ENCODE measurements at regions not wholly inside any gene's neighbourhood (a gene's known extent, or its start where the extent isn't known, plus 50 kb on each side); places are given as distances from the start of the nearest gene placed in this dataset.

DNA sequence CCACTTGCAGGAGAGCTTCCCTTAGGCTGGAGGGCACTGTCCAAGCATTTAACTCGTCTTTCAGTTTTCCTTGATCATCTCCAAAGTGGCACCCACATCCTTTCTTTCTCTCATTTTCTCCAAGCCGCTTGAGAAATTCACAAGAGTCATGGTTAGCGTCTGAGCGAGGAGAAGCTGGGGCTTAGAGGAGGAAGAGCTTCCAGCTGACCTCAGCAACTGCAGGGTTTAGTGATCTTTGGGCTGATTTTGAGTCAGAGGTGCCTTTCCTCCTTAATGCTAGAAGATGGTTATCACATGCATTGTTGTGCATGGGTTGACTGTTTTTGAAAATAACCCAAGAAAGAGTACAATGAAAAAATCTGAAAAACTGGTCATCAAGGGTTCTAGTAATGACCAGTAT, 134.7 kb downstream of the GADD45G start:
- H3K36me3 ChIP-seq (ENCODE audit: control insufficient read depth in 2 of 2, insufficient read depth in 2 of 2, low read length in 1 of 2), result no peaks in the 10 kb centered on the region
- no peak overlapping the region for H3K4me3 ChIP-seq (ENCODE audit: low read depth in 1 of 2, low read length in 2 of 2)
- no peak overlapping the region for H3K27ac ChIP-seq (ENCODE audit: low read depth in 2 of 2, low read length in 1 of 2)
- no peaks in the 10 kb centered on the region for H3K27me3 ChIP-seq (ENCODE audit: control insufficient read depth in 1 of 2, insufficient read depth in 2 of 2, low read length in 2 of 2)
- H3K4me1 ChIP-seq (ENCODE audit: control insufficient read depth in 2 of 2, insufficient read depth in 2 of 2, low read length in 1 of 2), result peaks cover 0 to 10% of the 10 kb centered on the region in 2 donors
- H3K9me3 ChIP-seq (ENCODE audit: control insufficient read depth in 2 of 2, insufficient read depth in 1 of 2, low read depth in 1 of 2, low read length in 1 of 2), result peaks cover 0 to 3% of the 10 kb centered on the region in 2 donors
- 85 to 86% methylated on average over 4 of the region's 4 CpGs for WGBS, 2 donors

DNA sequence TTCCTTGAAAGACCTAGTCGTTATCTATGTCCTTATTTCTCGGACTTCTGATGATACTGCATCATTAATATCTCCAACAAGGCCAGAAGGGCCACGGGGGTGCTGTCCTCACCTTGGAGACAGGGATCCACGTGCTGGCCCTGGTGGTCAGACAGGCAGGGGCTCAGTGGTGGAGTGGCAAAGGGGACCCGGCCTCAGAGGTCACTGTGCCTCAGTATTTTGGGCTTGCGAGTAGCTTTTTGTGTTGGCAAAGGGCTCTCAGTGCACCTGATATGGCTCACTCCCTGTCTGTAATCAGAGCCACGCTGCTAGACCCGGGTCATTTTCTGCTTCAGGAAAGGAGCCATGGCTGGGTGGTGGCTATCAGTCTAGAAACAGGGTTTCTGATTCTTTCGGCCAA, 135.1 kb downstream of the GADD45G start:
- Histone ChIP-seq H3K27ac (ENCODE audit: low read depth in 2 of 2, low read length in 1 of 2) (no peak overlapping the region), H3K36me3 (ENCODE audit: control insufficient read depth in 2 of 2, insufficient read depth in 2 of 2, low read length in 1 of 2) (no peaks in the 10 kb centered on the region), H3K4me1 (ENCODE audit: control insufficient read depth in 2 of 2, insufficient read depth in 2 of 2, low read length in 1 of 2) (peaks cover 0 to 10% of the 10 kb centered on the region in 2 donors), H3K9me3 (ENCODE audit: control insufficient read depth in 2 of 2, insufficient read depth in 1 of 2, low read depth in 1 of 2, low read length in 1 of 2) (peaks cover 0 to 3% of the 10 kb centered on the region in 2 donors), H3K27me3 (ENCODE audit: control insufficient read depth in 1 of 2, insufficient read depth in 2 of 2, low read length in 2 of 2) (no peaks in the 10 kb centered on the region), H3K4me3 (ENCODE audit: low read depth in 1 of 2, low read length in 2 of 2) (no peak overlapping the region)
- 85 to 90% methylated on average over 9 of the region's 9 CpGs for WGBS, 2 donors

- peaks cover 0 to 10% of the 10 kb centered on the region in 2 donors for H3K4me1 ChIP-seq (ENCODE audit: control insufficient read depth in 2 of 2, insufficient read depth in 2 of 2, low read length in 1 of 2)
- H3K36me3 ChIP-seq (ENCODE audit: control insufficient read depth in 2 of 2, insufficient read depth in 2 of 2, low read length in 1 of 2), result no peaks in the 10 kb centered on the region
- WGBS, 2 donors, result 74 to 76% methylated on average over 7 to 8 of the region's 8 CpGs
- no peak overlapping the region for H3K4me3 ChIP-seq (ENCODE audit: low read depth in 1 of 2, low read length in 2 of 2)
- no peak overlapping the region for H3K27ac ChIP-seq (ENCODE audit: low read depth in 2 of 2, low read length in 1 of 2)
- peaks cover 0 to 8% of the 10 kb centered on the region in 2 donors for H3K9me3 ChIP-seq (ENCODE audit: control insufficient read depth in 2 of 2, insufficient read depth in 1 of 2, low read depth in 1 of 2, low read length in 1 of 2)
- no peaks in the 10 kb centered on the region for H3K27me3 ChIP-seq (ENCODE audit: control insufficient read depth in 1 of 2, insufficient read depth in 2 of 2, low read length in 2 of 2)
Measured at GRCh38 chr9:89740722-89741121, 135.9 kb downstream of the GADD45G start.

DNA sequence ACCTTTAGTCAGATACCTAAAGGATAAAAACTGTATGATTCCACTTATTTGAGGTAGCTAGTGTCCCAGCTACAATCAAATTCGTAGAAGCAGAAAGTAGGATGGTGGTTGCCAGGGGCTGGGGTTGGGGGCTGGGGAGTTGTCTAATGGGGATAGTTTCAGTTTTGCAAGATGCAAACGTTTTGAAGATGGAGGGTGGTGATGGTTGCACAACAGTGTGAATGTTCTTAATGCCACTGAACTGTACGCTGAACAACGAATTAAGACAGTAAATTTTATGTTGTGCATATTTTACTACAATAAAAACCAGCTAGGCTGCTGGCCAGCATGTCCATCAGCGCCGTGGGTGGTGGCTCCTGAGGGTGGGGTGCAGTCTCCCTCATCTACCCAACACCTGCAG, 137.8 kb downstream of the GADD45G start:
- Histone ChIP-seq H3K27ac (ENCODE audit: low read depth in 2 of 2, low read length in 1 of 2) (no peak overlapping the region), H3K9me3 (ENCODE audit: control insufficient read depth in 2 of 2, insufficient read depth in 1 of 2, low read depth in 1 of 2, low read length in 1 of 2) (peaks cover 0 to 12% of the 10 kb centered on the region in 2 donors), H3K36me3 (ENCODE audit: control insufficient read depth in 2 of 2, insufficient read depth in 2 of 2, low read length in 1 of 2) (no peaks in the 10 kb centered on the region), H3K4me1 (ENCODE audit: control insufficient read depth in 2 of 2, insufficient read depth in 2 of 2, low read length in 1 of 2) (peaks cover 0 to 10% of the 10 kb centered on the region in 2 donors), H3K4me3 (ENCODE audit: low read depth in 1 of 2, low read length in 2 of 2) (no peak overlapping the region), H3K27me3 (ENCODE audit: control insufficient read depth in 1 of 2, insufficient read depth in 2 of 2, low read length in 2 of 2) (no peaks in the 10 kb centered on the region)
- whole genome bisulfite sequencing, 2 donors, result 63 to 70% methylated on average over 6 of the region's 6 CpGs

GRCh38 chr9:89743216-89743572, 138.4 kb downstream of the GADD45G start:
- Histone ChIP-seq H3K27me3 (ENCODE audit: control insufficient read depth in 1 of 2, insufficient read depth in 2 of 2, low read length in 2 of 2) (no peaks in the 10 kb centered on the region), H3K4me3 (ENCODE audit: low read depth in 1 of 2, low read length in 2 of 2) (no peak overlapping the region), H3K27ac (ENCODE audit: low read depth in 2 of 2, low read length in 1 of 2) (no peak overlapping the region), H3K9me3 (ENCODE audit: control insufficient read depth in 2 of 2, insufficient read depth in 1 of 2, low read depth in 1 of 2, low read length in 1 of 2) (peaks cover 0 to 12% of the 10 kb centered on the region in 2 donors), H3K4me1 (ENCODE audit: control insufficient read depth in 2 of 2, insufficient read depth in 2 of 2, low read length in 1 of 2) (peaks cover 0 to 10% of the 10 kb centered on the region in 2 donors), H3K36me3 (ENCODE audit: control insufficient read depth in 2 of 2, insufficient read depth in 2 of 2, low read length in 1 of 2) (no peaks in the 10 kb centered on the region)
- WGBS, 2 donors, result 47 to 67% methylated on average over 5 of the region's 5 CpGs

GRCh38 chr9:89743573-89744254, 138.9 kb downstream of the GADD45G start:
- H3K9me3 ChIP-seq (ENCODE audit: control insufficient read depth in 2 of 2, insufficient read depth in 1 of 2, low read depth in 1 of 2, low read length in 1 of 2), result peaks cover 0 to 9% of the 10 kb centered on the region in 2 donors
- H3K4me3 ChIP-seq (ENCODE audit: low read depth in 1 of 2, low read length in 2 of 2), result no peak overlapping the region
- WGBS, 2 donors, result 65 to 71% methylated on average over 8 of the region's 8 CpGs
- H3K27me3 ChIP-seq (ENCODE audit: control insufficient read depth in 1 of 2, insufficient read depth in 2 of 2, low read length in 2 of 2), result no peaks in the 10 kb centered on the region
- no peaks in the 10 kb centered on the region for H3K36me3 ChIP-seq (ENCODE audit: control insufficient read depth in 2 of 2, insufficient read depth in 2 of 2, low read length in 1 of 2)
- H3K4me1 ChIP-seq (ENCODE audit: control insufficient read depth in 2 of 2, insufficient read depth in 2 of 2, low read length in 1 of 2), result peaks cover 0 to 8% of the 10 kb centered on the region in 2 donors
- no peak overlapping the region for H3K27ac ChIP-seq (ENCODE audit: low read depth in 2 of 2, low read length in 1 of 2)

GRCh38 chr9:89744255-89744648, 139.4 kb downstream of the GADD45G start:
- Histone ChIP-seq H3K27ac (ENCODE audit: low read depth in 2 of 2, low read length in 1 of 2) (no peak overlapping the region), H3K4me3 (ENCODE audit: low read depth in 1 of 2, low read length in 2 of 2) (no peak overlapping the region), H3K27me3 (ENCODE audit: control insufficient read depth in 1 of 2, insufficient read depth in 2 of 2, low read length in 2 of 2) (no peaks in the 10 kb centered on the region), H3K4me1 (ENCODE audit: control insufficient read depth in 2 of 2, insufficient read depth in 2 of 2, low read length in 1 of 2) (peaks cover 0 to 8% of the 10 kb centered on the region in 2 donors), H3K36me3 (ENCODE audit: control insufficient read depth in 2 of 2, insufficient read depth in 2 of 2, low read length in 1 of 2) (no peaks in the 10 kb centered on the region), H3K9me3 (ENCODE audit: control insufficient read depth in 2 of 2, insufficient read depth in 1 of 2, low read depth in 1 of 2, low read length in 1 of 2) (peaks cover 0 to 9% of the 10 kb centered on the region in 2 donors)
- 78 to 90% methylated on average over 8 of the region's 8 CpGs for WGBS, 2 donors

DNA sequence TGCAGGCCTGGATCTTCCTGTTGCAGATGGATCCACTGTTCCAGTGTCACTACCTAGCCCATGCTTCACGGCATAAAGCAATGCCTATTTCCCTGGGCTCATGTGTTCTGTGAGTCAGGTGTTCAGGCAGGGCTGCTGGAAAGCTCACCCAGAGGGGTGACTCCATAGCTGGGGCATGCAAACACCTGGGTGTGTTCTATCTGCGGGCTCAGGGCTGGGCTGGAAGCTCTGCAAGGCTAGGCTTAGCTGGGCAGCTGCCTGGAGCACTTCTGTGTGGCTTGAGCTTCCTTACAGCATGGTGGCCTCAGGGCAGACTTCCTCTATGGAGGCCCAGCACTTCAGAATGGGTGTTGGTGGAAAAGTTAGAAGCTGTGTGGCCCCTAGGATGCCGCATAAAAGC, 139.9 kb downstream of the GADD45G start:
- H3K36me3 ChIP-seq (ENCODE audit: control insufficient read depth in 2 of 2, insufficient read depth in 2 of 2, low read length in 1 of 2), result no peaks in the 10 kb centered on the region
- no peaks in the 10 kb centered on the region for H3K27me3 ChIP-seq (ENCODE audit: control insufficient read depth in 1 of 2, insufficient read depth in 2 of 2, low read length in 2 of 2)
- 71 to 78% methylated on average over 3 of the region's 3 CpGs for WGBS, 2 donors
- H3K27ac ChIP-seq (ENCODE audit: low read depth in 2 of 2, low read length in 1 of 2), result no peak overlapping the region
- H3K9me3 ChIP-seq (ENCODE audit: control insufficient read depth in 2 of 2, insufficient read depth in 1 of 2, low read depth in 1 of 2, low read length in 1 of 2), result peaks cover 0 to 9% of the 10 kb centered on the region in 2 donors
- H3K4me3 ChIP-seq (ENCODE audit: low read depth in 1 of 2, low read length in 2 of 2), result no peak overlapping the region
- peaks cover 0 to 8% of the 10 kb centered on the region in 2 donors for H3K4me1 ChIP-seq (ENCODE audit: control insufficient read depth in 2 of 2, insufficient read depth in 2 of 2, low read length in 1 of 2)

GRCh38 chr9:89745601-89746376, 141.0 kb downstream of the GADD45G start:
- Histone ChIP-seq H3K36me3 (ENCODE audit: control insufficient read depth in 2 of 2, insufficient read depth in 2 of 2, low read length in 1 of 2) (no peaks in the 10 kb centered on the region), H3K4me1 (ENCODE audit: control insufficient read depth in 2 of 2, insufficient read depth in 2 of 2, low read length in 1 of 2) (peaks cover 0 to 8% of the 10 kb centered on the region in 2 donors), H3K27ac (ENCODE audit: low read depth in 2 of 2, low read length in 1 of 2) (no peak overlapping the region), H3K4me3 (ENCODE audit: low read depth in 1 of 2, low read length in 2 of 2) (no peak overlapping the region), H3K27me3 (ENCODE audit: control insufficient read depth in 1 of 2, insufficient read depth in 2 of 2, low read length in 2 of 2) (no peaks in the 10 kb centered on the region), H3K9me3 (ENCODE audit: control insufficient read depth in 2 of 2, insufficient read depth in 1 of 2, low read depth in 1 of 2, low read length in 1 of 2) (peaks cover 0 to 9% of the 10 kb centered on the region in 2 donors)
- WGBS, 2 donors, result 82 to 83% methylated on average over 9 of the region's 9 CpGs
